ENCODE measurements at regions not wholly inside any gene's neighbourhood (a gene's known extent, or its start where the extent isn't known, plus 50 kb on each side); places are given as distances from the start of the nearest gene placed in this dataset.

- H3K4me1 ChIP-seq = no peaks in the 10 kb centered on the region
- intact Hi-C loops (cut with DNase I) = no loop called here
- no peaks in the 10 kb centered on the region for H3K9me3 ChIP-seq
- DNase-seq = no peak
- H3K27me3 ChIP-seq = no peaks in the 10 kb centered on the region
- H3K9ac ChIP-seq (ENCODE audit: low read depth in 2 of 2, low read length in 2 of 2) = no peak overlapping the region
- H3K4me3 ChIP-seq = no peak overlapping the region
- no peaks in the 10 kb centered on the region for H3K36me3 ChIP-seq
- no peak overlapping the region for H3K27ac ChIP-seq
- TF ChIP-seq CTCF (IDR thresholded peaks at IDR 0.05) = no peak
Measured at GRCh38 chr6:71698702-71699101, 187.6 kb upstream of the RIMS1 start.

- Histone ChIP-seq H3K9me3 (no peaks in the 10 kb centered on the region), H3K4me1 (no peaks in the 10 kb centered on the region), H3K27ac (no peak overlapping the region), H3K27me3 (no peaks in the 10 kb centered on the region), H3K9ac (ENCODE audit: low read depth in 2 of 2, low read length in 2 of 2) (no peak overlapping the region), H3K36me3 (no peaks in the 10 kb centered on the region), H3K4me3 (no peak overlapping the region)
- intact Hi-C loops (cut with DNase I) = no loop called here
- no peak for DNase-seq
- TF ChIP-seq CTCF (IDR thresholded peaks at IDR 0.05) = no peak
Measured at GRCh38 chr6:71706523-71706922, 179.8 kb upstream of the RIMS1 start.

GRCh38 chr6:71707059-71707458 is 179.3 kb upstream of the RIMS1 start:
- no peak for DNase-seq
- intact Hi-C loops (cut with DNase I) = no loop called here
- Histone ChIP-seq H3K4me1 (no peaks in the 10 kb centered on the region), H3K36me3 (no peaks in the 10 kb centered on the region), H3K9me3 (no peaks in the 10 kb centered on the region), H3K27me3 (no peaks in the 10 kb centered on the region), H3K4me3 (no peak overlapping the region), H3K27ac (no peak overlapping the region), H3K9ac (ENCODE audit: low read depth in 2 of 2, low read length in 2 of 2) (no peak overlapping the region)
- TF ChIP-seq CTCF (IDR thresholded peaks at IDR 0.05) = no peak

- Histone ChIP-seq H3K9me3 (no peaks in the 10 kb centered on the region), H3K27me3 (no peaks in the 10 kb centered on the region), H3K4me1 (no peaks in the 10 kb centered on the region), H3K4me3 (no peak overlapping the region), H3K27ac (no peak overlapping the region), H3K36me3 (no peaks in the 10 kb centered on the region), H3K9ac (ENCODE audit: low read depth in 2 of 2, low read length in 2 of 2) (no peak overlapping the region)
- peak; percentile 20 for DNase-seq
- no peak for TF ChIP-seq CTCF (IDR thresholded peaks at IDR 0.05)
- intact Hi-C loops (cut with DNase I) = no loop called here
Measured at GRCh38 chr6:71720705-71721104, 165.6 kb upstream of the RIMS1 start.

GRCh38 chr6:71721642-71722041 is 164.7 kb upstream of the RIMS1 start:
- Histone ChIP-seq H3K4me3 (no peak overlapping the region), H3K9ac (ENCODE audit: low read depth in 2 of 2, low read length in 2 of 2) (no peak overlapping the region), H3K4me1 (no peaks in the 10 kb centered on the region), H3K27me3 (no peaks in the 10 kb centered on the region), H3K27ac (no peak overlapping the region), H3K36me3 (no peaks in the 10 kb centered on the region), H3K9me3 (no peaks in the 10 kb centered on the region)
- no peak for DNase-seq
- no peak for TF ChIP-seq CTCF (IDR thresholded peaks at IDR 0.05)
- intact Hi-C loops (cut with DNase I) = no loop called here

- Histone ChIP-seq H3K27me3 (no peaks in the 10 kb centered on the region), H3K36me3 (no peaks in the 10 kb centered on the region), H3K9ac (ENCODE audit: low read depth in 2 of 2, low read length in 2 of 2) (no peak overlapping the region), H3K9me3 (no peaks in the 10 kb centered on the region), H3K4me1 (no peaks in the 10 kb centered on the region), H3K4me3 (no peak overlapping the region), H3K27ac (no peak overlapping the region)
- no peak for DNase-seq
- TF ChIP-seq CTCF (IDR thresholded peaks at IDR 0.05) = no peak
- intact Hi-C loops (cut with DNase I) = no loop called here
Measured at GRCh38 chr6:71722736-71723135, 163.6 kb upstream of the RIMS1 start.
